A673 (cell line): ENCODE measurements at regions not wholly inside any gene's neighbourhood (a gene's known extent, or its start where the extent isn't known, plus 50 kb on each side); places are given as distances from the start of the nearest gene placed in this dataset.
A peak's percentile ranks its signal among the peaks of the same experiment; 100 is the strongest.

Experiments used
- BruUV-seq: library from RNA; stranded (reverse); fragments of 400-500 nt; replicated peaks from 2 replicates; lab custom pipeline; 2021; lab: Mats Ljungman, UMichigan
- CTCF ChIA-PET: fragments of 300-600 bp; sonication (Branson Sonifier 250); formaldehyde crosslinking; loops from one replicate; lab custom pipeline; 2022; ENCODE audit warnings: antibody characterized with exemption; lab: Charles Lee
- POLR2A ChIA-PET: fragments of 300-600 bp; sonication (Branson Sonifier 250); formaldehyde crosslinking; loops from one replicate; lab custom pipeline; 2022; ENCODE audit warnings: antibody characterized with exemption; ENCODE audit not compliant: low non-redundant PET; lab: Charles Lee
- DNase-seq: peaks from one replicate; pipeline ENCODE4 v3.0.0-alpha.2; 2015; ENCODE audit warnings: low spot score
- H3K27ac ChIP-seq: fragments of 200-600 bp; sonication (generic); 2 replicates; pipeline ENCODE4 v1.5.1; 2016; ENCODE audit warnings: mixed run types, low read depth, mild to moderate bottlenecking, mixed read lengths, antibody characterized with exemption, low read length; ENCODE audit not compliant: poor library complexity, severe bottlenecking
- H3K27me3 ChIP-seq: fragments of 200-600 bp; sonication (generic); replicated peaks from 2 replicates; pipeline ENCODE4 v1.6.1; 2017; ENCODE audit warnings: mixed run types, low read depth, mild to moderate bottlenecking, mixed read lengths, antibody characterized with exemption, low read length; ENCODE audit not compliant: insufficient read depth, poor library complexity
- H3K36me3 ChIP-seq: fragments of 200-600 bp; sonication (generic); 2 replicates; pipeline ENCODE4 v1.6.1; 2016; ENCODE audit warnings: mixed run types, mild to moderate bottlenecking, mixed read lengths, antibody characterized with exemption, low read length; ENCODE audit not compliant: insufficient read depth, poor library complexity, severe bottlenecking
- H3K4me1 ChIP-seq: fragments of 200-600 bp; sonication (generic); 2 replicates; pipeline ENCODE4 v1.6.1; 2017; ENCODE audit warnings: mixed run types, mild to moderate bottlenecking, mixed read lengths, antibody characterized with exemption, low read length; ENCODE audit not compliant: insufficient read depth, poor library complexity, severe bottlenecking
- H3K4me3 ChIP-seq: fragments of 200-600 bp; sonication (generic); 2 replicates; pipeline ENCODE4 v1.5.1; 2016; ENCODE audit warnings: low read depth, mixed run types, mild to moderate bottlenecking, mixed read lengths, low read length; ENCODE audit not compliant: poor library complexity, severe bottlenecking
- H3K9me3 ChIP-seq: fragments of 200-600 bp; sonication (generic); 2 replicates; pipeline ENCODE4 v1.6.1; 2016; ENCODE audit warnings: mixed run types, low read depth, mild to moderate bottlenecking, mixed read lengths, antibody characterized with exemption, low read length; ENCODE audit not compliant: poor library complexity, severe bottlenecking
- CTCF ChIP-seq: fragments of 300-800, 200-600 bp; sonication (generic); conservative IDR thresholded peaks from 2 replicates; pipeline ENCODE4 v1.5.1; 2017; ENCODE audit warnings: low read depth, mild to moderate bottlenecking, antibody characterized with exemption, low read length, moderate library complexity, mixed read lengths
- EZH2 ChIP-seq: fragments of 200-600 bp; sonication (generic); IDR thresholded peaks from 2 replicates; pipeline ENCODE4 v1.6.1; 2017; ENCODE audit warnings: borderline replicate concordance, low read depth, mild to moderate bottlenecking, mixed read lengths, antibody characterized with exemption, low read length; ENCODE audit not compliant: poor library complexity, severe bottlenecking
- intact Hi-C: fragments of 100-400 bp; cut with micrococcal nuclease; formaldehyde crosslinking; loops from one replicate; pipeline ENCODE4 v1.10.0; 2022; ENCODE audit not compliant: unreplicated experiment

- DNase-seq: no peak
- H3K27me3 ChIP-seq: no peaks in the 10 kb centered on the region
- peaks cover 7% of the 10 kb centered on the region for H3K4me1 ChIP-seq
- no peaks in the 10 kb centered on the region for H3K9me3 ChIP-seq
- H3K36me3 ChIP-seq: no peaks in the 10 kb centered on the region
- no peak overlapping the region for H3K27ac ChIP-seq
- CTCF ChIA-PET: no interaction called here
- no peak for TF ChIP-seq EZH2
- TF ChIP-seq CTCF: no peak
- BruUV-seq: no TSS peak
- POLR2A ChIA-PET: no interaction called here
- no peak overlapping the region for H3K4me3 ChIP-seq
- intact Hi-C loops: no loop called here
Measured at GRCh38 chr12:90404071-90404470, 550.9 kb downstream of the CCER1 start.

- H3K9me3 ChIP-seq: peaks cover 9% of the 10 kb centered on the region
- no TSS peak for BruUV-seq
- TF ChIP-seq CTCF: no peak
- CTCF ChIA-PET: no interaction called here
- POLR2A ChIA-PET: no interaction called here
- no peaks in the 10 kb centered on the region for H3K4me1 ChIP-seq
- intact Hi-C loops: no loop called here
- no peaks in the 10 kb centered on the region for H3K36me3 ChIP-seq
- H3K4me3 ChIP-seq: no peak overlapping the region
- DNase-seq: no peak
- no peaks in the 10 kb centered on the region for H3K27me3 ChIP-seq
- H3K27ac ChIP-seq: no peak overlapping the region
Measured at GRCh38 chr12:90401185-90401584, 553.8 kb downstream of the CCER1 start.

- TF ChIP-seq EZH2 (no peak), CTCF (no peak)
- H3K4me3 ChIP-seq: no peak overlapping the region
- no peaks in the 10 kb centered on the region for H3K4me1 ChIP-seq
- no peaks in the 10 kb centered on the region for H3K27me3 ChIP-seq
- no peaks in the 10 kb centered on the region for H3K36me3 ChIP-seq
- BruUV-seq: no TSS peak
- ChIA-PET CTCF (no interaction called here), POLR2A (no interaction called here)
- intact Hi-C loops: no loop called here
- no peak overlapping the region for H3K27ac ChIP-seq
- H3K9me3 ChIP-seq: peaks cover 13% of the 10 kb centered on the region
- DNase-seq: peak; percentile 40
Measured at GRCh38 chr12:90399357-90399756, 555.6 kb downstream of the CCER1 start.
